ENCODE measurements at regions not wholly inside any gene's neighbourhood (a gene's known extent, or its start where the extent isn't known, plus 50 kb on each side); places are given as distances from the start of the nearest gene placed in this dataset.

DNA sequence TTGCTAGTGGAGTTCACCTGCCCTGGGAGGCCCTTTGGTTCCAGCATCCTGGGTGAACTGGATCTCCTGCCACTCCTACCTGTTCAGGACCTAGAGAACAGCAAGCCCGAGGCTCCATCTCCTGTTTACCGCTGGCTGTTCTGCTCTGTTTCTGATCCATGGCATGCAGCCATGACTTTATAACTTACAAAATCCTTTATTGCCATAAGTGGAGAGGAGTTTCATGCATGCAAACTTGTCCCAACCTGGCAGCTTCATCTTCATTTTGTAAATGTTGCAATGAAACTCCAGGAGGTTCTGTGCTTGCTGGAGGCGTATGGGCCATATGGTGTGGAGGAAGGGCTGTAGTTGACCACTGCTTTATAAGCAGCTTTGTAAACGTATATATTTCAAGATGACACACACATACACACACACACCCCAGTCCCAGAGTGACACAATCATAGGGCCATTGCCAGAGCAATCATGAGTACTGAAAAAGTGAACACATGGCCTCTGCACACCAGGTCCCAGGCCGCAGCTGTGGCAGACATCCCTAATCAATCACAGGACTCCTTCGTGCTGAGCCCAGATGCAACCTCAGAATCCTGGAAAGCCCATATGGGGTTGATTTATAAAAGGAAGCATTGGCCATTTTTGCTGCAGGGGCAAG is 69.0 kb downstream of the UBIAD1 start:
- Histone ChIP-seq H3F3A (ENCODE audit: insufficient read depth, low read length) (no peaks in the 10 kb centered on the region), H3K9me3 (ENCODE audit: low read length) (no peaks in the 10 kb centered on the region), H3K79me2 (ENCODE audit: insufficient read depth, low read length) (no peaks in the 10 kb centered on the region), H3K4me1 (ENCODE audit: insufficient read depth, low read length, severe bottlenecking) (no peaks in the 10 kb centered on the region), H3K27me3 (ENCODE audit: insufficient read depth, low read length) (0 out of 2 replicates have a peak, but pooled peaks cover 8% of the 10 kb centered on the region), H3K9me2 (ENCODE audit: low read depth, low read length) (no peaks in the 10 kb centered on the region), H3K4me2 (ENCODE audit: low read length) (no peak overlapping the region), H3K27ac (ENCODE audit: low read depth, low read length, poor library complexity, severe bottlenecking) (no peak overlapping the region), H4K20me1 (ENCODE audit: insufficient read depth, low read length) (no peaks in the 10 kb centered on the region), H3K4me3 (ENCODE audit: low read depth, low read length, poor library complexity, severe bottlenecking) (no peak overlapping the region), H3K9ac (ENCODE audit: low read length) (no peak overlapping the region), H2AFZ (ENCODE audit: low read length) (no peak overlapping the region), H3K36me3 (ENCODE audit: insufficient read depth, low read length) (no peaks in the 10 kb centered on the region)
- TF ChIP-seq CTCF (IDR thresholded peaks at IDR 0.05; ENCODE audit: low read length) (no peak), EZH2 (IDR thresholded peaks at IDR 0.05; ENCODE audit: borderline replicate concordance, low read length) (no peak)

DNA sequence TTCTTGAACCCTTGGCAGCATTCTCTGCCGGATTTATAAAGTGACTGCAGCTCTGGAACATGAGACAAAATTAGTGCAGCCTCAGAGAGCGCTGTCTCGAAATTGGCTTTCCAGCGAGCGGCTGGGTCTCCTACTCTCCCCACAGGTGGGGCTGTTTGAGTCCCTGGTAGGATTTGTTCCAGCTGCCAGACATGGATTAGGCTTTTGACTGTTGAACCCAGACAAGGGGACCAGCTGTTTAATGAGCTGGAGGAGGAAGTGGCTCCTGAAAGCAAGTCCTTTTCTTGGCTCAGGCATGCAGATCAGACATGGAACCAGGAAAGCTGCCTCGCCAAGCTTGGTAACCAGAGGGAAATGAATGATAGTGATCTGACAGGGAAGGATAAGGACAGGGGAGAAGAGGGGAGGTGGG is 69.6 kb downstream of the UBIAD1 start:
- Histone ChIP-seq H3K27ac (ENCODE audit: low read depth, low read length, poor library complexity, severe bottlenecking) (no peak overlapping the region), H3K9me2 (ENCODE audit: low read depth, low read length) (no peaks in the 10 kb centered on the region), H3F3A (ENCODE audit: insufficient read depth, low read length) (no peaks in the 10 kb centered on the region), H4K20me1 (ENCODE audit: insufficient read depth, low read length) (no peaks in the 10 kb centered on the region), H3K36me3 (ENCODE audit: insufficient read depth, low read length) (no peaks in the 10 kb centered on the region), H3K9ac (ENCODE audit: low read length) (no peak overlapping the region), H3K4me1 (ENCODE audit: insufficient read depth, low read length, severe bottlenecking) (no peaks in the 10 kb centered on the region), H3K79me2 (ENCODE audit: insufficient read depth, low read length) (no peaks in the 10 kb centered on the region), H3K4me2 (ENCODE audit: low read length) (no peak overlapping the region), H3K9me3 (ENCODE audit: low read length) (no peaks in the 10 kb centered on the region), H2AFZ (ENCODE audit: low read length) (no peak overlapping the region), H3K4me3 (ENCODE audit: low read depth, low read length, poor library complexity, severe bottlenecking) (no peak overlapping the region), H3K27me3 (ENCODE audit: insufficient read depth, low read length) (0 out of 2 replicates have a peak, but pooled peaks cover 8% of the 10 kb centered on the region)
- TF ChIP-seq CTCF (IDR thresholded peaks at IDR 0.05; ENCODE audit: low read length): no peak
- TF ChIP-seq EZH2 (IDR thresholded peaks at IDR 0.05; ENCODE audit: borderline replicate concordance, low read length): no peak

DNA sequence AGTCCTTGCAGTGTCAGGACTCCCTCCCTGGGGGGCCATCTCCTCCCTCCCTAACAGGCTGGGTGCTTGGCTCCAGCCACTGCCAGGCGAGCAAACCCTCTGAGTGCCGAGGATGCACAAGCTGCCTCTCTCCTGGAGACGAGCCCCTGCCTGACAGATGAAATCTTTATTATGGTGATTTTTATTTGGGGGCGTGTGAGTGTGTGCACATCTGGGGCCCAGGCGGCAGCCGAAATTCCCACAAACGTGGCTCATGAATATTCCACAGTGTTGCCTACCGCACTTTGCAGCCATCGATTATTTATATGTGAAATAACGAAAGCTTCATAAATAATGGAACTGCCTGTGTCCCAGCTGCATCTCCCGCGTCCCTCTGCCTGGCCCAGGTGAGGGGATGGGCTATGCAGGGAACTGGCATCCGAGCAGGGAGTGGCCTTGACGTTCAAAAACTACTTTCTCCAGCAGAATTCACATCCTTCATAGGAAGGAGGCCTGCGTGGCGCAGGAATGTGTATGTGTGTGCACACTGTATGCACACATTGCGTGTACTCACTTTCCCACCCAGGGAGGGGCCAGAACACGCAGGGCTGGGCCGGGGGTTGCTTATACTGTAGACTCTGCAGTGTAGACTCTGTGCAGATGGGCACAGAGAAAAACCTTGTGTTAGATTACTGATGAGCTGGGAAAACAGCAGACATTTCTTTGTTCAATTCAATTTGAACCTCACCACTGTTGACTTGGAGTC is 73.1 kb downstream of the UBIAD1 start:
- no peaks in the 10 kb centered on the region for H3K79me2 ChIP-seq (ENCODE audit: insufficient read depth, low read length)
- H3F3A ChIP-seq (ENCODE audit: insufficient read depth, low read length): no peaks in the 10 kb centered on the region
- no peaks in the 10 kb centered on the region; the same call in 1 of the 2 replicates for H3K36me3 ChIP-seq (ENCODE audit: insufficient read depth, low read length)
- H3K27me3 ChIP-seq (ENCODE audit: insufficient read depth, low read length): peaks cover 5% of the 10 kb centered on the region; the same call in 1 of the 2 replicates
- no peak overlapping the region for H3K9ac ChIP-seq (ENCODE audit: low read length)
- H3K27ac ChIP-seq (ENCODE audit: low read depth, low read length, poor library complexity, severe bottlenecking): no peak overlapping the region
- no peaks in the 10 kb centered on the region for H3K9me3 ChIP-seq (ENCODE audit: low read length)
- H3K9me2 ChIP-seq (ENCODE audit: low read depth, low read length): no peaks in the 10 kb centered on the region
- no peak overlapping the region for H2AFZ ChIP-seq (ENCODE audit: low read length)
- H3K4me3 ChIP-seq (ENCODE audit: low read depth, low read length, poor library complexity, severe bottlenecking): no peak overlapping the region
- H4K20me1 ChIP-seq (ENCODE audit: insufficient read depth, low read length): no peaks in the 10 kb centered on the region
- no peak for TF ChIP-seq EZH2 (IDR thresholded peaks at IDR 0.05; ENCODE audit: borderline replicate concordance, low read length)
- no peak for TF ChIP-seq CTCF (IDR thresholded peaks at IDR 0.05; ENCODE audit: low read length)
- no peaks in the 10 kb centered on the region for H3K4me1 ChIP-seq (ENCODE audit: insufficient read depth, low read length, severe bottlenecking)
- H3K4me2 ChIP-seq (ENCODE audit: low read length): no peak overlapping the region

Measured in OCI-LY1 (cell line).